GM18508 (cell line): ENCODE measurements at regions not wholly inside any gene's neighbourhood (a gene's known extent, or its start where the extent isn't known, plus 50 kb on each side); places are given as distances from the start of the nearest gene placed in this dataset.

Source experiments
- ATAC-seq: cut with Tn5 transposase; IDR thresholded peaks from one replicate; pipeline ENCODE4 v1.9.1; 2021; ENCODE audit warnings: moderate number of reproducible peaks; ENCODE audit not compliant: insufficient read depth, unreplicated experiment

DNA sequence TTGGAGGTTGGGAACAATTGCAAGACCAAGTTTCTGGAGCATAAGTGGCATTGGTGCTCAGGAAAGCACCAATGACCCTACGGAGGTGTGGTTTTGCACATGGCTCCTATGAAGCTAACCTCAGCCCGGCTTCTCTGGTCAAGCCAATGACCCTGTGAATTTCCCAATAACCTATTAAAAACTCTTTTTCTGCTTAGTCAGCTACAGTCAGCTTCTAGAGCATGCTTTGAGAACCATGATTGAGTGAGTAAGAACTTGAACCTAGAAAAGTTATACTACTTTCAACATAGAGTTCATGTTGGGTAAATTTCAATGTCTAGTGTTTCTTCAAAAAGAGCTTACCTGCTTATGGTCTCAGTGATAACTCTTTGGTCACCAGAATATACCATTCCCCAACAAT is 163.2 kb downstream of the RSL24D1 start:
- no peak for ATAC-seq

DNA sequence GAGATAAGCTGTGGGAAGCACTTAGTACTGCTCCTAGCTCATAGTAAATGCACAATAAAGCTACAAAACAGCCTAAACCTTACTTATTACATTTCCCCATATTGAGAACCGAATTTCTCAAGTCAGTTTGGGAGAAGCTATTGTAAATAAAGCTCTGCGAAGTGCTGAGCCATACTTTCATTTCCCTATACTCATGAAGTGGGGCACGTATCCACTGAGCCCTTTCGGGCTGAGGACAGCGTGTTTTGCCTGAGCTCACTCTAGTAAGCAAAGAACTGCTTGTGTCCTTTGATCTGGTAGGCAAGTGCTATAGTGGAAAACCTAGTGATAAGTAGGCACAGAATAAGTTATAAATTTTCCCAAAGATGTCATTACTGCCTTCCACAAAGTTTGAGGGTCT is 165.0 kb downstream of the RSL24D1 start:
- no peak for ATAC-seq

DNA sequence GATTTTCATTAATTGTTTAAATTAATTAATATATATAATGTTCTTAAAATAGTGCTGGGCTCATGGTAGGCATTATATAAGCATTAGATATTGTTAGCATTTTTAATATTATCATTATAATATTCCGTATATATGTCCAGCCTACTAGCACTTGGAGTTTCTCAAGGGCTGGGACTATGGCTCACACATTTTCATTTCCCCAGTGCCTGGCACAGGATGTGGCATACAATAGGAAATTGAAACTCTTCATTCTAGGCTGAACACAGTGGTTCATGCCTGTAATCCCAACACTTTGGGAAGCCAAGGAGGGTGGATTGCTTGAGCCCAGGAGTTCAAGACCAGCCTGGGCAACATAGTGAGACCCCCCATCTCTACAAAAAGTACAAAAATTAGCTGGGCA is 170.4 kb downstream of the RSL24D1 start:
- ATAC-seq = no peak

DNA sequence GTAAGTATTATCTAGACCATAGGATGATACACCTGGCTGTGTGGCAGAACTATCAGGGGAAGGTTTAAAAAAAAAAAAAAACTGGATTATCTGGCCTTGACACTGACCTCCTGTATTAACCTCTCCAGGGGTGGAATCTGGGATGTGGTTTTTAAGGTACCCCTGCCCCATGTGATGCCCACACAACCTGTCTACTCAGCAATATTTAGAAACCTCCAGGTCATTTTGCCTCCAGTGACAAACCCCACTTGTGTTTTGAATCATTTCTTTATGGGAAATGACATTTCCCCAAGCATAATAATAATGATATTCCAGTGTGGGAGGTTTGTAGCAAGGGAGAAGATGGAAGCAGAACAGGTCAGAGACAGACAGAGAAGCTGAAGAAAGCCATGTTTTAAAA is 179.1 kb downstream of the RSL24D1 start:
- ATAC-seq = no peak

- ATAC-seq = no peak
Observed at GRCh38 chr15:55016225-55016624, 180.5 kb downstream of the RSL24D1 start.

DNA sequence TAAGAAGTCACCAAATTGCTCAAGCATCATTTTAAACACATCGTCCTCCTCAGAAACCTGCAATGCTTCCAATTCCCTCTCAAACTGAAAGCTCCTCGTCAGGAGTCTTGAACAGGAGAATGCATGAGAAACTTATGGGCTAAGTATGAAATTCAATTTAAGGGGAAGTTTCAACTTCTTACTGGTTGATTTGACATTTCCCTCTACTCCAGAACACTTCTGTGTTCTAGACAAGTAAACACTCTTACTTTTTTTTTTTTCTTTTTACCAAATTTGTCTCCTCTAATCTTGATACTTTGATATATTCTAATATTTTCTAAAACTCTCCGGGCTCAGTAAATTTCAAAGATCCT is 181.7 kb downstream of the RSL24D1 start:
- no peak for ATAC-seq

- no peak for ATAC-seq
Observed at GRCh38 chr15:55014391-55015092, 182.2 kb downstream of the RSL24D1 start.

DNA sequence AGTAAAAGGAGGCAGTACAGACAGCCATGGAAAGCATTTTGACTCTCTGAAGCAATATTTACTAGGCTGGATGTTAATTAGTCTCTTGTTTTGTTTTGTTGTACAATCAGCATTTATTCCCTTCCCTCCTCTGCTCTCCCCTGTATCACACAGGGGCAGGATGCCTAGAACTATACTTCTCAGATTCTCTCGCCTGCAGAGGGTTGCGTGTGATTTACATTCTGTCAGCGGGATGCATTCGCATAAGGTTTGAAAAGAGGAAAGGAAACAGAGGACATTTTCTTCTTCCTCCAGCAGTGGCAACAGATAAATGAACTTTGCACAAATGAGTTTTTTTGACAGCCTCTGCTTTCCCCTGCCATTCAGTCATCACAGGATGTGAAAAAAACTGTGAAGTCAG is 188.3 kb downstream of the RSL24D1 start:
- ATAC-seq = no peak

DNA sequence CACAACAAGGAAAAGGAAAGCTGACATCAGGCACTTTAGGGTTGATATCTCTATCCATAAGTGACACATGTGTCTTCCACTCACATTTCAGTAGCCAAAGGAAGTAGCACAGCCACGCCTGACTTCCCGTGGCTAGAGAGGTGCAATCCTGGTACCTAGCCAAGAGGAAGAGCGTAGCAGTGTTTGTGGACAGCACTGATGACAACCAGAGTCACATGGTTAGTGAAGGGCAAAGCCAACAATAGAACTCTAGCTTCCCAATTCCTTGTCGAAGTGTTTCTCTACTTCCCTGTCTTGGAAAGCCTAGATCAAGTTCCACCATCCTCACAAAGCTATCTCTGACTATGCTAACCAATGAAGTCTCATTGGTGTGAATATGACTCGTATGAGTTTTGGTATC is 189.2 kb downstream of the RSL24D1 start:
- ATAC-seq = no peak

- no peak for ATAC-seq
Observed at GRCh38 chr15:55005679-55006078, 191.1 kb downstream of the RSL24D1 start.

DNA sequence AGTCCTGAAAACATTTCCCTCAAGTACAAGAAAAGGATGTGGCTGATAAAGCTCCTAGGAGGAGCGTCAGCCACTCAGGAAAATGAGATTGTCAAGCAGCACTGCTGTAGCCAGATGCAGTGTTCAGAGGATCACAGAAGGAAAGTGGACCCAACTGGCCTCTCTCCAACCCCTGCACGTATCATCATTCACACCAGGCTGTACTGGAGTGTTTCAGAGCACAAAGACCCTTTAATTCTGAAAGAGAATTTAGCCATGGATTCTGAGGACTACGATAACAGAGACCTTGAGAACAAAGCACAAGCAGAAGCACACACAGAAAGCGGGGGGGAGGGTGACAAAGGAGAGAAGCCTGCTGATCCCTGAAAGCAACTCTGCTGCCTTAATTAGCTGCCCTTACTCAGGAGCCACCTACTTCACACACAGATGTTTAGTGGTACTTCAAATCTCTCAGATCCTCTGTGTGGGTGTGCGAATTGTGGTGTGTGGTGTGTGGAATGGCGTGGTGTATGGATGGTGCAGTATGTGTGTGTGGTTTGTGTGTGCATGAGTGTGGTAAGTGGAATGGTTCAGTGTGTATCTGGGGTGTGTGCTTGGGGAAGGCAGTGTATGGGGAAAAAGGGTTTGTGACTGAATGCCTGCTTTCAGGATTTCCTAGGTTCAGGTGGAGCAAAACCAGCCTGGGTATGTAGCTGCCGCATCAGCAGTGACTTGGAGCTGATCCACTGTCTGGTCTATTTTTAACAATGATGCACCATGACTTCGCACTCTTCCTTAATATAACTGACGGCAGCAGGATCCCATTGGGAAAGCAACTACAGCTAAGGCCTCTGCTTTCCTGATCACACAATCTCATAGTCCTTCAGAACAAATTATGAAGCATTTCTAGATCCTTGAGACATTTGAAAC is 192.5 kb downstream of the RSL24D1 start:
- no peak for ATAC-seq

DNA sequence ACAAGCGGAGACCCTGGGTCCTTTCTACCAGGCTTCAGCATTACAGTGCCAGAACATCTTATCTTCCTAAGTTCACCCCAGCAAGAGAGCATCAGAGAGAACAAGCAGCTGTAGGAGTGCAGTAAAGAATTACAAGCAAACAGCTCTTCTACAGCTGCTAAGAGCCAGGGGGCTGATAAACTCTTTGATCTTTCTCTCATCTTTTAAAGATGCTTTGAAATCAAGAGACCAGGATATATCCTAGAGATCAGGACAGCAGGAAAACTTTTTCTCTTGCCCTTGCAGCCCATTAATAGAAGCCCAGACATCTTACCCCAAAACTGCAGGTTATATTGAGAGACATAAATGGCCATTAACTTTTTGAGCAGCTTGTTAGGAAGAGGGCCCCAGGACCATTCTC is 198.1 kb downstream of the RSL24D1 start:
- ATAC-seq = no peak

DNA sequence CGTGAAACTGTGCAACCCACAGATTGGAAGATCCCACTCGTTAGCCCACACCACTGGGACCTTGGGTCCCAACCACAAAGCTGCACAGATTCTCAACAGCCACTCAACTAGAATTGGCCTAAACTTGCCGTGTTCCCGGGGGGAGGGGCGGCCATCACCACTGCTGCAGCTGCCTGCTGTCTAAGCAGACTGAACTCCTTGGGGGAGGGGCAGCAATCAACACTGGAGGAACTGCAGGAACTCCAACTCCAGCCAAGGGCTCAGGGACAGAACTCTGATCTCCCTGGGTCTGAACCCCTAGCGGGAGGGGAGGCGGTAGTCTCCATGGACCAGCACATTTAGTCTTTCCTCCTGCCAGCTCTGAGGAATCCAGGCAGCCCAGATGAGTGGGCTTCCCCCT is 205.9 kb downstream of the RSL24D1 start:
- ATAC-seq = no peak

DNA sequence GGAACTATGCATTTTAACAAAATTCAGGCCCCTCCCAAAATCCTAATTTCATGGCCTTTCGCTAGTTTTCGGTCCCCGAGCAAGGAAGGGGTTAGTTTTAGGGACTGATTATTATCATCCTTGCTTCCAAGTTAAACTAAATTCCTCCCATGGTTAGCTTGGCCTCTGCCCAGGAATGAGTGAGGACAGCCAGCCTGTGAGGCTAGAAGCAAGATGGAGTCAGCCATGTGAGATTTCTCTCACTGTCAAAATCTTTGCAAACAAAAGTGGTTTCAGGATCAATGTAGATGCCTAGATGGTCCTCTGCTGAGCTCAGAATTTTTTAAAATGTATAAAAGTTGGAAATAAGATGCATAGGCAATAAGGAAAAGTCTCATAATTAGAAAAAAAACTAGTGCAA is 208.9 kb downstream of the RSL24D1 start:
- ATAC-seq = no peak

- no peak for ATAC-seq
Observed at GRCh38 chr15:54979964-54980363, 216.8 kb downstream of the RSL24D1 start.

DNA sequence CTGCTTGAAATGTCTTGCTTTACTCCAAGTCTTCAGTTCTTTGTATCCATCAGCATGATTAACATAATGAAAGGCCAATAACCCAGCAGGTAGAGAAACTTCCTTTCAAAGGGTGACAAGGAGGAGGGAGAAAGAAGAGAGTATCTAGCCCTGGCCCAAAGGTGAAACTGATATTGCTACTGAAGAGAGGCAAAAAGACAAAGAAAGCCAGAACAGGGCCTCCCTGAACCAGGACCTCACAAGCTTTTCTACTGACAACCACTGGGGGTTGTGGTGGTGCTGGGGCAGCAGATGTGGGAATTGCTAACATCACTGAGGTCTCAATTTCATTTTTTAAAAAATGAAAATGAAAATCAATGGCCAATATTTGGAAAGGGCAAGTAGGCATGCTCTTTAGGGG is 234.1 kb downstream of the RSL24D1 start:
- no peak for ATAC-seq

GRCh38 chr15:54960266-54960665 is 236.5 kb downstream of the RSL24D1 start:
- no peak for ATAC-seq

- no peak for ATAC-seq
Observed at GRCh38 chr15:54941417-54941816, 255.3 kb downstream of the RSL24D1 start.

DNA sequence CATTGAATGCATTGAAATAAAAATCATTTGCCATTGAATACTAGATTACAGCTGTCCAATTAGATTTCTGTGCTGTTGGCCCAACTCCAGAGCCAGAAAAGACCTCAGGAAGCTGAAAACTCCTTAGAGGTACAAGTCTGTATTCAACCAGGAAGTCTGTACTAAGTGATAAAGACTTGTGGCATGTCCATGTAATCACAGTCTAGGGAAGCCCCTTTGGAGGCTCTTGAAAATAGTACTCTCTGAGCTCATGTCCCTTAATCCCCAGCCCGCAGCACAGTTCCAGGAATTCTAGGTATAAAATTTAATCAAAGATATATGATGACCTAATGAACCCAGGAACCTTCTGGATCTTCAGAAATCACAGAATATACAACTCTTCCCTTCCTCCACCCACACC is 279.4 kb downstream of the RSL24D1 start:
- ATAC-seq = no peak

DNA sequence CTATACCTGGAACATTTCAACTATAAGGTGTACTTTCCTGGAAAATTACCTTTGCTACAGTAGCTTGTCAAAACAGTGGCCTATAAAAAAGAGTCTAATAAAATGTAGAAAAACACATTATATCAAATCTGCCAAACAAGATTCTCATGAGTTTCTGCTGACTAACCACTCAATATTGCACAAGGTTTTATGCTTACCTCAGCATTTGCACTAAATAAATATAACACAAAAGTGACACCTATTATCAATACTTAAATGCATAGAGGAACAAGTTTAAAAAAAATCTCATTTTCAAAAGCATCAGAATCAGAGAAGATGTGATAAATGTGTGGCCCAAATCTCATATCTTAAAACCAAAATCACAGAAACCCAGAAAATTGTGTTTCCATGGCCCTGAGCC is 281.4 kb downstream of the RSL24D1 start:
- no peak for ATAC-seq

DNA sequence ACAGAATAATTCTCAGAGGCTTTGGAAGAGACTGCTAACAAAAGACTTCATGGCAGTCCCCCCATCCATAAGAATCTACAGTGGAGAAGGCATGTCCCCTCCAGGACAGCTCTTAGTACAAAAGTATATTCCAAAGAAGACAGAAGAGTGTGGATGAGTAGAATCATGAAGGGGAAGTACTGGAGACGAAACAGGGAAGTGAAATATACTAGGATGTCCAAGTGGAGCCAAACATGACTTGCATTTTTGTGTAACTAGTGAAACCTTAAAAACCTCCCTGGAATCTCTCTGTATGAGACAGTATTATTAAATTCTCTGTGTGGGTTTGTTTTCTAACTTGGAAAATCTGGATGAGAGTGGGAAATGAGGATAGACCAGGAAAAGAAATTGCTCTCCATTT is 312.4 kb downstream of the RSL24D1 start:
- no peak for ATAC-seq

- ATAC-seq = no peak
Observed at GRCh38 chr15:54859982-54860381, 336.8 kb downstream of the RSL24D1 start.
